ENCODE measurements at regions not wholly inside any gene's neighbourhood (a gene's known extent, or its start where the extent isn't known, plus 50 kb on each side); places are given as distances from the start of the nearest gene placed in this dataset.

- H3K4me1 ChIP-seq (ENCODE audit: control insufficient read depth, insufficient read depth, low read length), result no peaks in the 10 kb centered on the region
- no peak overlapping the region for H3K27ac ChIP-seq (ENCODE audit: low read length)
- no peak for TF ChIP-seq SIN3A (IDR thresholded peaks at IDR 0.05; ENCODE audit: borderline replicate concordance, insufficient read depth, low read depth, low read length)
- no peak for TF ChIP-seq POLR2AphosphoS5 (IDR thresholded peaks at IDR 0.05; ENCODE audit: low read depth, low read length)
- no peak for TF ChIP-seq REST (IDR thresholded peaks at IDR 0.05; ENCODE audit: insufficient read depth in 1 of 2, low read depth in 2 of 2, low read length in 1 of 2)
- TF ChIP-seq CTCF (IDR thresholded peaks at IDR 0.05), result no peak
- TF ChIP-seq TCF7L2 (IDR thresholded peaks at IDR 0.05; ENCODE audit: low read depth, low read length), result no peak
- CTCF ChIA-PET, result no interaction called here
- ATAC-seq (no peak), DNase-seq (ENCODE audit: low read depth, low spot score) (no peak)
- H3K9me3 ChIP-seq (ENCODE audit: control insufficient read depth, insufficient read depth, low read depth, low read length), result no peaks in the 10 kb centered on the region
- H3K27me3 ChIP-seq (ENCODE audit: control insufficient read depth, insufficient read depth, low read length), result no peaks in the 10 kb centered on the region
- POLR2A ChIA-PET, result no interaction called here
- no TSS peak for BruUV-seq (replicated peaks)
- no peaks in the 10 kb centered on the region for H3K36me3 ChIP-seq (ENCODE audit: control insufficient read depth, insufficient read depth, low read length)
- in situ Hi-C loops (cut with HindIII; ENCODE audit: low pct_unique_long_range_greater_than_20kb, low sequenced_read_pairs) (no loop called here), intact Hi-C loops (cut with micrococcal nuclease; ENCODE audit: unreplicated experiment) (no loop called here)
- no peak overlapping the region for H3K4me3 ChIP-seq (ENCODE audit: low read depth in 2 of 2, low read length in 2 of 2)
Measured at GRCh38 chr16:74080311-74080710, 216.3 kb upstream of the PSMD7 start.

GRCh38 chr16:74079232-74079586 lies 217.4 kb upstream of the PSMD7 start:
- ChIA-PET CTCF (no interaction called here), POLR2A (no interaction called here)
- no peak for TF ChIP-seq TCF7L2 (IDR thresholded peaks at IDR 0.05; ENCODE audit: low read depth, low read length)
- no peak for TF ChIP-seq SIN3A (IDR thresholded peaks at IDR 0.05; ENCODE audit: borderline replicate concordance, insufficient read depth, low read depth, low read length)
- TF ChIP-seq REST (IDR thresholded peaks at IDR 0.05; ENCODE audit: insufficient read depth in 1 of 2, low read depth in 2 of 2, low read length in 1 of 2), result no peak
- no peak for TF ChIP-seq POLR2AphosphoS5 (IDR thresholded peaks at IDR 0.05; ENCODE audit: low read depth, low read length)
- TF ChIP-seq CTCF (IDR thresholded peaks at IDR 0.05), result no peak
- no TSS peak for BruUV-seq (replicated peaks)
- Histone ChIP-seq H3K27ac (ENCODE audit: low read length) (no peak overlapping the region), H3K27me3 (ENCODE audit: control insufficient read depth, insufficient read depth, low read length) (no peaks in the 10 kb centered on the region), H3K36me3 (ENCODE audit: control insufficient read depth, insufficient read depth, low read length) (no peaks in the 10 kb centered on the region), H3K9me3 (ENCODE audit: control insufficient read depth, insufficient read depth, low read depth, low read length) (no peaks in the 10 kb centered on the region), H3K4me3 (ENCODE audit: low read depth in 2 of 2, low read length in 2 of 2) (no peak overlapping the region), H3K4me1 (ENCODE audit: control insufficient read depth, insufficient read depth, low read length) (no peaks in the 10 kb centered on the region)
- DNase-seq (ENCODE audit: low read depth, low spot score), result no peak
- intact Hi-C loops (cut with micrococcal nuclease; ENCODE audit: unreplicated experiment), result no loop called here
- in situ Hi-C loops (cut with HindIII; ENCODE audit: low pct_unique_long_range_greater_than_20kb, low sequenced_read_pairs), result no loop called here
- ATAC-seq, result no peak

Measured in Panc1 (cell line).